Stimulated activated CD4-positive, alpha-beta T cell treated with anti-CD3 and anti-CD28 coated beads, Interleukin-15, amount 100 ng/mL, for 48 hours (primary cell): ENCODE measurements at regions not wholly inside any gene's neighbourhood (a gene's known extent, or its start where the extent isn't known, plus 50 kb on each side); places are given as distances from the start of the nearest gene placed in this dataset.

ENCODE experiments used
- DNase-seq, 2 donors: peaks; one replicate each; pipeline ENCODE4 v3.0.0-alpha.2; 2020; ENCODE audit warnings: low read depth in 2 of 2

DNA sequence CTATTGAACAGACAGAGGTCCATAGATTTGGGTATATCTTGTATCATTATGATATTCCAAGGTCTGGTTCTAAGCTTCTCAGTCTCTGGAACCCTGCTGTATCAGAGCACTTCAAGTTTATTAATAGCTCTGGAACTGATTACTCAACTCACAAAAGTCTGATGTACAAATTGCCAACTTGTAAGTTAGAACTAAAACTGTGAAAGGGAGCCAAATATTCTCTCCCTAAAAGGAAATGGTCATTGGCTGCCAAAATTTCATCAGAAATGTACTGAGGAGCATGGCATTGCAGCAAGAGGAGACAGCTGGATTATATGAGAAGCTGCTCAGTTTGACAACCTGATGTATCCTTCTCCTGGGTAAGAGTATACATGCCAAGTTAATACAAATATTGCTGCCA, 828.8 kb upstream of the SEL1L start:
- DNase-seq, result no peak

DNA sequence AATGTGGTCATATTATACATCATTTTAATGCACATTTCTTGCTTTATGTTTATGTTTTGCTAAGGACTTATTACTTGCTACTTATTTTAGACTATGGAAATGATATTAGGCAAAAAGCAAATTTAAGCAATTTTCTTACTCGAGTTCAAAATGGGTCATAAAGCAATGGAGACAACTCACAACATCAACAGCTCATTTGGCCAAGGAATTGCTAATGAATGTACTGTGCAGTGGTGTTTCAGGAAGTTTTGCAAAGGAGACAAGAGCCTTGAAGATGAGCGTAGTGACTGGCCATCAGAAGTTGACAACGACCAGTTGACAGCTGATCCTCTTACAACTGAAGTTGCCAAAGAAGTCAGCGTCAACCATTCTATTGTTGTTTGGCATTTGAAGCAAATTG, 831.8 kb upstream of the SEL1L start:
- DNase-seq, result no peak

DNA sequence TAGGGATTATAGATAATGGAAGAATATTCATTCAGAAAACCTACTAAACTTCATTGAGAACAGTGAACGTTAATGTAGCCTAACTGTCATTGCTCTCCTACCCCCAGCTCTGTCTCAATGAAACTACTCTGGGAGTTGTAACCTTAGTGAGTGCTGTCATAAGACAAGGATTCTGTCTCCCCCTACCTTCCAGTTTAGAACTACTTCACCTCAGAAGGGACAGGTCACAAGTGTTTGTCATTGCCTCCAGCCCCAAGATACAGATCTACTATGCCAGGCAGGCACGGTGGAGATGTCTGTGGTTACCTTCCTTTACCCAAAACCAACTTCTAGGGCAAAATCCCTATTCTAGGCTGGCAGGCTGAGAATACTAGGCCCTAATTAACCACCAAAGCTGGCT, 833.1 kb upstream of the SEL1L start:
- DNase-seq, result no peak

DNA sequence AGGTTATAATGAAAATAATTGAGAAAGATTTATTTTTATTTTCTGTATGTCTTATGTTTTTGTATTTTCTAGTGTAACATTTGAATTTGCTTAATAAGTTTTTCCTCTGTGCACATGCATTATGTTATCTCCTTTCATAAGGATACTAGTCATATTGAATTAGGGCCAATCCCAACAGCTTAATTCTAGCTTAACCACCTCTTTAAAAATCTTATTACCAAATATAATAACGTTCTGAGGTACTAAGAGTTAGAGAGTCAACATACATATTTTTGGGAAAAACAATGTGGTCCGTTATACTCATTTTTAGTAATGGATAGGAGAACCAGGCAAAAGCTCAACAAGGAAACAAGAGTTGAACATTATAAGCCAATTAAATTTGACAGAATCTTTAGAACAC, 845.6 kb upstream of the SEL1L start:
- DNase-seq, result no peak

DNA sequence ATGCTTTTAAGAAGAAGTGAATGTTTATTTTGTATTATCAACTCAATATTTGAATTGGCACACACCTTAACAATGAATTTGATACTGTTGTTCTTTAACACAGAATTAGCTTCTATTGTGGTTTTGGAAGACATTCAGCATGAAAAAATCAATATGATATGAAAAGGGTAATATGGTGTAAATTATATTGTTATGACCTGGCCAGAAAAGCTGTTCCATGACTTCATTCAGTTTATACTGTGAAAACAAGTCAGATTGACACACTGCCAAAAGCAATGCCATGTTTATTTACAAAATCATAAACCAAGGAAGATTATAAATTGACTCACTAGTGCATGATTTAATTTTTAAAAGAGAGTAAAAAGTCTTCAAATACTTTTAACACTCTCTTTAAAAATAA, 851.4 kb upstream of the SEL1L start:
- DNase-seq, result no peak

DNA sequence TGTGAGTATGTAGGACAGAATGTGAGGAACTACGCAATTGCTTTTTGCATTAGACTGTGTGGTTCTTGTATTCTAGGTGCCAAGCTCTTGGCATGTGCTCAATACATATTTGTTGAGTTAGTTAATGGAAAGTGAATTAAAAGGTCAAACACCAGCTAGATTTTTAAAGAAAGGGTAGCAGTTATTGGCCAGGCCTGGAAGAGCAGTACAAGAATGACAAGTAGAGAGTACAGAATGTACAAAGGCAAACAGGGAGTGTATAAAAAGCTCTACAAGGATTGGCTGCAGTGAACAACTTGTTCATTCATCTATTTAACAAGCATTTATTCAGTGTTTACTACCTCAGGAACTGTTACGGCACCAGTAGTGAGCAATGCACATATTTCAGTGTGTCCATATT, 854.0 kb upstream of the SEL1L start:
- DNase-seq, result no peak

DNA sequence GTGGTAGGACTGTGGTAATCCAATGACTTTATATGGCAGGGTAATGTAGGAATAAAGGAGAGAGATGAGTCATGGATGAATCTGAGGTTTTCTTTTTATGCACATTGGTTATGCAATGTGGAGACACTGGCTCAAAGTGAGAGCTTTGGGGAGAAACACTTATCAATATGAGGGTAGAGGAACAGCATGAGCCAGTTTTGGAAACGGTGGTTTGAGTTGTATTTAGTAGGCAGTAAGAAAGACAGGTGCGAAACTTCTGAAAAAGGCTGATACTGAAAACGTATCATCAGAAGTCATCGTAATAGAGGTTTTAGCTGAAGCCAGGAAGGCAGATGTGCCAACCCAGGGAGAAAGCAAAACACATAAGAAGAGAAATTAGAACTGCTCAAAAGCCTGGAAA, 854.8 kb upstream of the SEL1L start:
- DNase-seq, result no peak

DNA sequence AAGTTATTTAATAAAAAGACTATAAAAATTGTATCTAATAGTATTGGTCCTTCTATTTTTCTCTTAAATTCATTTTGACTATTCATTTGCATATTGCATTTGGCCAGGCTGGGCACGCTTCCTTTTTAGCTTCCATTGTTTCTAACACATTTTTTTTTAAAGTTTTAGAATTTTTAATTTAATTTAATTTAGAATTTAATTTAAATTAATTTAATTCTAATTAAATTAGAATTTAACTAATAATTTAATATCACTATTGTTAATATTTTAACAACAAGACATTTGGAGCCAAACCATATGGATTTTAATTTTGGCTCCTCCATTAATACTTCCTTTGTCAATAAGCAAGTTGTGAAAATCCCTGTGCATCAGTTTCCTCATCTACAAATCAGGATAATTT, 856.9 kb upstream of the SEL1L start:
- no peak for DNase-seq

DNA sequence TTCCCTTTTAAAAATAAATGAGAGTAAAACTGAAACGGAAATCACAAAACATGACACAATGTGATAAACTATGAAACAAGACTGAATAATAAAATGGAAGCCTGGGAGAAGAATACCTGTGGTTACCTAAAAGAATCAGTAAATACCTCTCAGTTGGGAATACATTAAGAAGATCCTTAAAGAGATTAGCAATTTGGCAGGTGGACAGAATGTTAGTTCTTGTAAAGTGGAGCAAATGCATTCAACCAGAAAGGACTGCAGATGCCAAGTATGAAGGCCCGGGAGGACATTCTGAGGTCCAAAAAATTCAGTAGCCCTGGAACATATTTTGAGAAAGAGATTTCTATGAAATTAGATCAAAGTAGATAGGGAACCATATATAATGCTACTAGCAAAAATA, 861.3 kb upstream of the SEL1L start:
- DNase-seq, result no peak

DNA sequence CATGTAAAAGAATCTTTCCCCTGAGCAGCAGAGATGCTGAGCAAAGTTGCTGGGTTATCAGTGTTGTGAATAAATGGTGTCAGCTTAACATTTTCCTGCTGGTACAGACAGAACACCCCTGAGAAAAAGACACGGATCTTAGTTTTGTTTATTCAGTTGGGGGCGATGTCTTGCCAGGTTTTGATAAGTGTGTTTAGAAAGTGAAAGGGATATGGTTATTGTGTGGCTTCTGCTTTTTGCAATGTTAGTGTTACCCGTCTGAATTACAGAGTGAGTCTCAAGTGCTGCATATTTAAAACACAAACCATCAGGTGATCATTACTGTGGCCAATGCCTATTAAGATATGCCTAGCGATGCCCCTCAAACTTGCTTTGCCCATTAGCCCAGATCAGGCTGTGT, 864.6 kb upstream of the SEL1L start:
- no peak for DNase-seq

DNA sequence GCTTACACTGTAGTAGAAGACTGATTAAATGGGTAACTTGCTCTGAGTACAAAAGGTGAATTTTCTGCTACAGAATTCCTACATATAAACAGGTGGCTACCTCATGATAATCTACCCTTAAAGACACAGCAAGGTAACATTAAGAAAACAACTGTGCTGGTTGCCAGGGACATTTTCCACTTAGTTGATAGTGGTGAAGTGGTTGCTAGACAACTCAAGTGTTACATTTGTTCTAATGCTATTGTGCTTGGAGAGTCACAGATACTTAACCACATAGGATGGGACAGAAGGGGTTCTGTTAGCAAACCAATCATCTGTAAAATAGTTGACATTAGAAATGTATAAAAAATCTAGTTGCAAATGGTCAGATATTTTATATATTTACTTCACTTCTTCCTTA, 870.3 kb upstream of the SEL1L start:
- no peak for DNase-seq

DNA sequence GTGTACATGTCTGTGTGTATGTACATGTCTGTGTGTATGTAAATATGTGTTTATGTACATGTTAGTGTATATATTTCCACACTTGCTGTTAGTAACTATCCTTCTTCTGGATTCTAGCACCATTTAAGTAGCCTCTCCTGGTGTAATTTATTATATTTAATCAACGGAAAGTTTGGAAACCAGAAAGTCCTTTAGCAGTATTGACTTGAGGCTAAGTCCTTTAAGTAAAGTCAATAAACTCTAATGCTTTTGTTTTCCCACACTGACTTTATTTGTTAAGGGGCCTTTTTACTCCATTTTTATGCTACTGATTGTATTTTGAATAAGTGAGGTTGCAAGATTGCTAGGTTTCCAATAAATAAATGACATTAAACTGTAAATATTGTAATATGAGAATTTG, 876.4 kb upstream of the SEL1L start:
- DNase-seq, result no peak

DNA sequence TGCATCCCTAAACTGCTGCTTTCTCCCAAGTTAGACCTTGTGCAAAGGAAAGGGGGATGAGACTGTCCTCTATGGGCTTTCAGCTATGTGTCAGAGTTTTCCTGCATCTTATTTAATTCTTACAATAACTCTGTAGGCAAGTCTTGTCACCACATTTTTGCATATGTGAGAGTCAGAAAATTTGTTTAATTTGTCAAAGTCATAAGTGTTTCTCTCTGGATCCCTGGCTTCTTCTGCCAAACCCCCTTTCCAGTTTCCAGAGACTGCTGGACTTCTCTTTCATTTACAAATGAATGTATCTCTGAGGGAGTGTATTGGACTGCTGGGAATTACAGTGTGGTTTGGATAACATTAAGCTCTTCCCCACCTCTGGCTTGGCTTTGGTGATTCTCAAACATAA, 877.6 kb upstream of the SEL1L start:
- no peak for DNase-seq

DNA sequence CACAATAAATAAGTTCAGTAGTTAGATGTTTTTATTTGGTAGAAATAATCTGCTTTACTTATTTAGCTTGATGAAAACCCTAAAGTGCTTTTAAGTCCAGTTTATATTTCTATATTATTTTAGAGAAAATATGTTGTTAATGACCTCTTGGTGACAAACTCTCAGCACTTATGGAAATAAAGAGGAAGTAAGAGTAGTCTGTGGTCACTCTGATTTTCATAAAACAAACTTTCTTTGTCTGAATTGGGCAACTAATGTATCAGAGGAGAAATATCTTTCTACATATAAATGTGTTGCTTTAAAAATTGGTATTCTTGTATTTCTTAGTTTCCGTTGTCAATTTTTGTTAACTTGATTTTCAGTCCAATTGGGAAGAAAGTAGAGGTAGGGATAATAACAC, 878.9 kb upstream of the SEL1L start:
- DNase-seq, result no peak

DNA sequence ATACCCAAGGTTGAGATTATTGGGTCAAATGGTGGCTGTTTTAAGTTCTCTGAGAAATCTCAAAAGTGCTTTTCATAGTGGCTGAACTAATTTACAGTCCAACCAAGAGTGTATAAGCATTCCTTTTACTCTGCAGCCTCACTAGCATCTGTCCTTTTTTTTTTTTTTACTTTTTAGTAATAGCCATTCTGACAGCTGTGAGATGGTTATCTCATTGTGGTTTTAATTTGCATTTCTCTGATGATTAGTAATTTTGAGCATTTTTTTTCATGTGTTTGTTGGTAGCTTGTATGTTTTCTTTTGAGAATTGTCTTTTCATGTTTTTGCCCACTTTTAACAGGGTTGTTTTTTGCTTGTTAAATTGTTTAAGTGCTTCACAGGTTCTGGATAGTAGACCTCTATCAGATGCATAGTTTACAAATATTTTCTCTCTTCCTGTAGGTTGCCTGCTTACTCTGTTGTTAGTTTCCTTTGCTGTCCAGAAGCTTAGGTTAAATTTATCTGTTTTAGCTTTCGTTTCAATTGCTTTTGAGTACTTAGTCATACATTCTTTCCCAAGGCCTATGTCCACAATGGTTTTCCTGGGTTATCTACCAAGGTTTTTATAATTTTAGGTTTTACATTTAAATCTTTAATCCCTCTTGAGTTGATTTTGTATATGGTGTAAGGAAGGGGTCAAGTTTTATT, 881.3 kb upstream of the SEL1L start:
- no peak for DNase-seq

DNA sequence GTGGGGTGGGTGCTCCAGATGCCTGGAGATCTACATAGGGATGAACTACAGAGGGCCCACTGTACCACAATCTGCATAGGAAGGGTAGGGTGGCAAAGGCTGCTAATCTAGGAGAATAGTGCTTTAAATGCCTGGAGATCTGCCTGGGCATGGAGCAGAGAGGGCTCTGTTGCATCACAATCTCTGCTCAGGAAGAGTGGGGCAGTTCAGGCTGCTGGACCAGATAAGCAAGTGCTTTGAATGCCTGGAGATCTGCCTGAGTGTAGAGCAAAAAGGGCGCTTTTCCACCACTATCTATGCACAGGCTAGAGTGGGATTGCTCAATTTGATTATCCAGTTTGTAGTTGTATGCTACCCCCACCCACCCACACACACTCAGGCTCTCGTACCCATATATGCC, 886.3 kb upstream of the SEL1L start:
- no peak for DNase-seq

DNA sequence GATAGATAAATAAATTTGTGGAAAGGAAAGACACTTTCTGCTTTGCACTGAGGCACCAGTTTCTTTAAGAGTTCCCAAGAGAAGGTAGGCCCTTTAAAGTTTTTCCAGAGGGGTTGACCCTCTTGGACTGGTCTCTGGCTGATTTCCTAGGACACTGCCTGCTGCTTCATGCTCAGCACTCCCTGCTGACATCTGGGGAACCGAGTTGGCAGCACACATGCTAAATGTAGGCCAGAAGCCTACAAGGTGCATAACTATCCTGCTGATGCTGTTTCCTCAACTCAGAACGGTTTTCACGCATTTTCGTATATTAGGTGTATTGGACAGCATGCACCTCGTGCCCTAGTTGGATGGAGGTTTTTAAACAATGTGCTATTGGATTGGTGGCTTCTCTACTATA, 887.2 kb upstream of the SEL1L start:
- DNase-seq, result no peak

DNA sequence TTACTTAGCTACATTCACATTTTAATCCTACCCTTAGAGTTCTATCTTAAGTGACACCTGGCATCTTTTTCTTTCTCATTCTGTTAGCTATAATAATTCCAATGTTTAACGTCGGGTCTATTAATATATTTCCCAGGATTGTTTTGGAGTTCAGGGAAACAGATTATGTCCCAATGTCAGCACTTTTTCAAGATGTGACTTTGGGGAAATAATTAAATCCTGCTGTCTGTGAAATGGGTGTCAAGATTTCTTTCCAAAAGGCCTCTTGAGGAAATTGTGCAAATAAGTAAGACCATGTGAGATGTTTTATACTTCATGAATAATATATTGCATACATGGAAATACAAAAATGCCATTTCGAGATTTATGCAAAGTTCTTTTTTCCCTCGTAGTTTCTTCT, 887.6 kb upstream of the SEL1L start:
- DNase-seq, result no peak

DNA sequence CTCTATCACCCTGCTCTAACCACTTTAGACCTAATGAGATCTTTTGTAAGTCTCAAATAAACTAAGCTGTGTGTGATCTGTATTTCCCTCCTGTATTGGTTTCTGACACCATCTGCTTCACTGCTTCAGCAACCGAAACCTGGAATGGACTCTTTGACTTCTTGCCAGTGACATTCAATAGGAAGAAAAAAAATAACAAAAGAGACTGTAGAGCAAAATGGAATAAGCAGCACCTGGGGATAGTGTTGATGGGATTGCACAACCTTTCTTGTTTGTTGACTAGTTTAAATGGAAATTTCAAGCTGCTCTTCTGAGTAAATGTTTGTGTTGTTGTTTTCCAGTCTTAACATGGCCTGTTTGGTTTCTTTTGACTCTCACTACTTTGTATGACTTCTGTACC, 888.6 kb upstream of the SEL1L start:
- no peak for DNase-seq

DNA sequence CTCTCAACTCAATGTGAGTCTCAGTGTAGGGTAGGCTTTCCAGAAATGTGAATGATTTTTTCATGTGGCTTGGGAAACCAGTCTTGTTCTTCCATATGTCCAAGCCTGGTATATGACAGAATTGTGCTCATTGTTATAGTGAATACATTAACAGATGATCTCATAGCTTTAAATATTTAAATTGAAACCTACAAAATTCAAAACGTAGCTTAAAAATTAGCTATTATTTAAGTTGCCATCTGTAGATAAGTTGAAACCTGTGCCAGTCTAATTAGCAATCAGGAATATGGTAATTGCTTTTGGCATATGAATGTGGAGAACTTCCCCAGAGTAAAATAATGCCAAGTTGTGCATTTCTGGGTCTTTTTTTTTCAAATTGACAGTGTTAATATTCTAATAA, 891.6 kb upstream of the SEL1L start:
- no peak for DNase-seq

DNA sequence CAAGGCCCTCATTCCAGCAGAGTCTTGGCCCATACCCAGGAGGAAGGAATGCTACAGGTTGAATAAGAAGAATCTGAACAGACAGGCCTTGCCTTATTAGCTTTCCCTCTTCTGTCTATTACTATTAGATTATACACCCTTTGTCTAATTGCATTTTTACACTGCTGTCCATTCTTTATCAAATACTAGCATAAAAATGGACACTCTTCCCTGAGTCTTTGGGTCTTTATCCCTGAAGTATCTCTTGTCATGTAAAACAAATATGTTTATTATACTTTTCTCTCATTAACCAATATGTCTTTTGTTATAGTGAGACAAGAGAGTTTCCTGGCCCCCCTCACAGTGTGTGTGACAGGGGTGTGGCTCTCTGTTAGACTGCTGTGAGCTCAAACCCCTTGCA, 897.4 kb upstream of the SEL1L start:
- no peak for DNase-seq

DNA sequence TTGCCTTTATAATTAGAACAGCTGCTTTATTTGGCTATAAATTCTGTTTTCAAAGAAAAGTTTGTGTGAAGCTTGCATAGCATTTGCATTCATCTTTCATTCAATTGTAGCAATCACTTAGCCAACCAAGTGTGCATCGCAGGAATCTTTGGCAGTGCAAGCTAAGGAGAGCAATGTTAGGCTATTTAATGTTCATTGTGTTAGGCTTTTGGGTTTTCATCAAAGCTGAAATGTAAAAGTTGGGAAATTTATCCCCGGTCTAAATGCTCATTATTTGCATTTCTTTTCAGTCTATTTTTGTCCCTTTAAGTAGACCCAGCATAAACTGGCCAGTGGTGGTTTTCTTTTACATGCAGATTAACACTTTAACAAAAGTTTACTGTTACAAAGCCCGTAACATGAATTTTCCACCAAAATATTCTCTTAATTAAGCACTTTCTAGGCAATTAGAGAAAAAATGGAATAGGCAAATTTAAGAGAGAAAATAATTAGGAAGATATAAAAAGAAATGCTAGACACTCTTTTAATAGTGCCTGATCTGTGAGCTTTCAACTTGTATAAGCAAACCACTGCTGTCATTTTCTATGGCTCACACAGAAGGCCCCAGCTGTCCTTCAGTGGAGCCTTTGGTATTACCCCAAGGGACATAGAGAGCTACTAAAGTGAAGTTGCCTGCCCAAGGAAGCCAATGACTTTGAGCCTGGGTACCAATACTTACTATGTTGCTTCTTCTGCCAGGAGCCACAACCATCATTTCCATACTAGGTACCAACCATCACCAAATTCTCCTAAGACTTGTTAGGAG, 898.9 kb upstream of the SEL1L start:
- no peak for DNase-seq

DNA sequence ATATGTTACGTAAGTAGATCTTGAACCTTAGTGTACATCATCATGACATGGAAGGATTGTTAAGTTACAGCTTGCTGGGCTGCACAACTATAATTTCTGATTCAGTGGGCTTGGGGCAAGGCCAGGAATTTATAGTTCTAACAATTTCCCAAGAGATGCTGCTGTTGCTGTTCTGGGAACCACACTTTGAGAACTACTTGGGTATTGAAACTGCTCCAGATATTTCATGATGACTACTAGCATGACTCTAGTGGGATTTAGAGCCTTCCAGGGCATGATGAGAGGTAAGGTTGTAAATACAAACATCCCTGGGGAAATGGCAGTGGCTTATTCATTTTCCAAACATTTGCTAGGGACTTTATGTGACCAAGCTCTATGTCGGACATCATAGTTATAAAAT, 904.8 kb upstream of the SEL1L start:
- no peak for DNase-seq

DNA sequence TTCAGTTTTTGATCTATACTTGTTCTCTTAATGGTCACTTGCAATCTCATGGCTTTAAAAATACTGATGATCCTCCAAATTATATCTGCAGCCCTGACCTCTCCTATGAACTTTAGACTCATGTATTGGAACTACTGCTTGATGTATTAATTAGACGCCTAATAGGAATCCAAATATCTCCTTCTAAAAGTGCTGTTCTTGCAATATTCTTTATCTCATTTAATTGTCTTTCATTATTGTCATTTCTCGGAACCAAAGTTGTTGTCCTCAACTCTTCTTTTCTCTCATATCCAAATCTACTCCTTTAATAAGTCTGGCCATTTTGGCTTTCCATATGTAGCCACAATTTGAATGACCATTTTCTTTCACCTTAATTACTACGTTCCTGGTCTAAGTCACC, 907.6 kb upstream of the SEL1L start:
- no peak for DNase-seq
